Natural killer cell (primary cell): ENCODE measurements at regions not wholly inside any gene's neighbourhood (a gene's known extent, or its start where the extent isn't known, plus 50 kb on each side); places are given as distances from the start of the nearest gene placed in this dataset.

Source experiments
- ATAC-seq, 3 donors: fragments of 150-1000 bp in 2 of 3; fragments of 200-7000 bp in 1 of 3; cut with Tn5 transposase; 1 replicate in 1 of 3; 2 replicates in 2 of 3; pipeline ENCODE4 v1.10.0; 2021; ENCODE audit warnings: mild to moderate bottlenecking in 2 of 3, moderate library complexity in 2 of 3
- DNase-seq, 2 donors: peaks; one replicate each; pipeline versions ENCODE4 v3.0.0 to v3.0.0-alpha.2; 2013 to 2021; ENCODE audit warnings: mixed read lengths in 1 of 2
- H3K27ac ChIP-seq: one replicate; pipeline ENCODE4 v1.5.1; 2013; ENCODE audit warnings: mild to moderate bottlenecking, low read length
- H3K27me3 ChIP-seq: one replicate; pipeline ENCODE4 v1.6.1; 2013; ENCODE audit warnings: low read length; ENCODE audit not compliant: control insufficient read depth, insufficient read depth
- H3K36me3 ChIP-seq: one replicate; pipeline ENCODE4 v1.6.1; 2013; ENCODE audit warnings: low read length; ENCODE audit not compliant: control insufficient read depth, insufficient read depth
- H3K4me1 ChIP-seq: one replicate; pipeline ENCODE4 v1.6.1; 2013; ENCODE audit warnings: low read length; ENCODE audit not compliant: control insufficient read depth, insufficient read depth
- H3K4me3 ChIP-seq: one replicate; pipeline ENCODE4 v1.5.1; 2013; ENCODE audit warnings: low read length
- H3K9me3 ChIP-seq: one replicate; pipeline ENCODE4 v1.6.1; 2013; ENCODE audit warnings: low read length; ENCODE audit not compliant: control insufficient read depth, insufficient read depth
- H3K27ac Mint-ChIP-seq, 2 donors: one replicate each; pipeline ENCODE4 v1.8.0; 2022; ENCODE audit warnings: mild to moderate bottlenecking in 2 of 2, mixed read lengths in 2 of 2, moderate library complexity in 1 of 2
- H3K27me3 Mint-ChIP-seq, 2 donors: one replicate each; pipeline ENCODE4 v1.8.0; 2022; ENCODE audit warnings: low read depth in 2 of 2, mixed read lengths in 2 of 2
- H3K36me3 Mint-ChIP-seq: one replicate; pipeline ENCODE4 v1.8.0; 2022; ENCODE audit warnings: mixed read lengths
- H3K4me1 Mint-ChIP-seq, 2 donors: one replicate each; pipeline ENCODE4 v1.8.0; 2022; ENCODE audit warnings: mixed read lengths in 2 of 2
- H3K4me3 Mint-ChIP-seq: one replicate; pipeline ENCODE4 v1.8.0; 2022; ENCODE audit warnings: mild to moderate bottlenecking, moderate library complexity, mixed read lengths
- H3K9me3 Mint-ChIP-seq, 2 donors: one replicate each; pipeline ENCODE4 v1.8.0; 2022; ENCODE audit warnings: mixed read lengths in 2 of 2
- WGBS: methylation state at CpG from one replicate; pipeline ENCODE4 v1.1.7; 2013; ENCODE audit warnings: missing lambda C conversion rate; ENCODE audit not compliant: insufficient coverage; 5-methylcytosine and 5-hydroxymethylcytosine counted together
- intact Hi-C: fragments of 100-400 bp; cut with micrococcal nuclease; formaldehyde crosslinking; loops from one replicate; pipeline ENCODE4 v1.14.2; 2022
- TF ChIP-seq, protein P1 (sequence below): fragments of 200-600 bp; IDR thresholded peaks from one replicate; pipeline ENCODE4 v1.8.0; 2022; ENCODE audit warnings: antibody characterized with exemption

DNA sequence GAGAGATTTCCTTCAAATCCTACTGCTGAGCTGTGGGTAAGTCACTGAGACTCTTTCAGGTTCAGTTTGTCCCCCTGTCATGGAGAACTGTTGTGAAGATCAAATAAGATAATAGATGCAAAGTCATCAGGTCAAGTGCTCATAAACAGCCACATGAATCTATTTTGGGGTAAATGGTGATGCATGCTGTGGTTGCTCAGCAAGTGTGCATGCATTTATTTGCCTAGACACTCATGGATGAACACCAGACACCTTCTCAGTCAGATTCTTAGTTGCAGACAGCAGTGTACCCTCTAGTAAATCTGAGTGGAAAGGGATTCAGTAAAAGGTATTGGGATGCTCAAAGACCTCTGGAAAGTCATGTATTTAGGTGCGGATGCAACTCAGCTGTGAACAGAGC lies 168.0 kb upstream of the FOXA2 start:
- DNase-seq: no peak
- H3K27me3 Mint-ChIP-seq: no peaks in the 10 kb centered on the region
- no peaks in the 10 kb centered on the region for H3K4me1 Mint-ChIP-seq
- H3K4me1 ChIP-seq: no peaks in the 10 kb centered on the region
- H3K27ac ChIP-seq: no peak overlapping the region
- no peaks in the 10 kb centered on the region for H3K27me3 ChIP-seq
- no peaks in the 10 kb centered on the region for H3K36me3 ChIP-seq
- ATAC-seq: no peak
- no peaks in the 10 kb centered on the region for H3K9me3 Mint-ChIP-seq
- H3K27ac Mint-ChIP-seq: no peak overlapping the region
- no peak overlapping the region for H3K4me3 Mint-ChIP-seq
- H3K36me3 Mint-ChIP-seq: no peaks in the 10 kb centered on the region
- no peaks in the 10 kb centered on the region for H3K9me3 ChIP-seq
- 100% methylated on average over 1 of the region's 1 CpG for WGBS
- H3K4me3 ChIP-seq: no peak overlapping the region
- intact Hi-C loops: no loop called here
- TF ChIP-seq, protein P1, sequence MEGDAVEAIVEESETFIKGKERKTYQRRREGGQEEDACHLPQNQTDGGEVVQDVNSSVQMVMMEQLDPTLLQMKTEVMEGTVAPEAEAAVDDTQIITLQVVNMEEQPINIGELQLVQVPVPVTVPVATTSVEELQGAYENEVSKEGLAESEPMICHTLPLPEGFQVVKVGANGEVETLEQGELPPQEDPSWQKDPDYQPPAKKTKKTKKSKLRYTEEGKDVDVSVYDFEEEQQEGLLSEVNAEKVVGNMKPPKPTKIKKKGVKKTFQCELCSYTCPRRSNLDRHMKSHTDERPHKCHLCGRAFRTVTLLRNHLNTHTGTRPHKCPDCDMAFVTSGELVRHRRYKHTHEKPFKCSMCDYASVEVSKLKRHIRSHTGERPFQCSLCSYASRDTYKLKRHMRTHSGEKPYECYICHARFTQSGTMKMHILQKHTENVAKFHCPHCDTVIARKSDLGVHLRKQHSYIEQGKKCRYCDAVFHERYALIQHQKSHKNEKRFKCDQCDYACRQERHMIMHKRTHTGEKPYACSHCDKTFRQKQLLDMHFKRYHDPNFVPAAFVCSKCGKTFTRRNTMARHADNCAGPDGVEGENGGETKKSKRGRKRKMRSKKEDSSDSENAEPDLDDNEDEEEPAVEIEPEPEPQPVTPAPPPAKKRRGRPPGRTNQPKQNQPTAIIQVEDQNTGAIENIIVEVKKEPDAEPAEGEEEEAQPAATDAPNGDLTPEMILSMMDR: no peak

DNA sequence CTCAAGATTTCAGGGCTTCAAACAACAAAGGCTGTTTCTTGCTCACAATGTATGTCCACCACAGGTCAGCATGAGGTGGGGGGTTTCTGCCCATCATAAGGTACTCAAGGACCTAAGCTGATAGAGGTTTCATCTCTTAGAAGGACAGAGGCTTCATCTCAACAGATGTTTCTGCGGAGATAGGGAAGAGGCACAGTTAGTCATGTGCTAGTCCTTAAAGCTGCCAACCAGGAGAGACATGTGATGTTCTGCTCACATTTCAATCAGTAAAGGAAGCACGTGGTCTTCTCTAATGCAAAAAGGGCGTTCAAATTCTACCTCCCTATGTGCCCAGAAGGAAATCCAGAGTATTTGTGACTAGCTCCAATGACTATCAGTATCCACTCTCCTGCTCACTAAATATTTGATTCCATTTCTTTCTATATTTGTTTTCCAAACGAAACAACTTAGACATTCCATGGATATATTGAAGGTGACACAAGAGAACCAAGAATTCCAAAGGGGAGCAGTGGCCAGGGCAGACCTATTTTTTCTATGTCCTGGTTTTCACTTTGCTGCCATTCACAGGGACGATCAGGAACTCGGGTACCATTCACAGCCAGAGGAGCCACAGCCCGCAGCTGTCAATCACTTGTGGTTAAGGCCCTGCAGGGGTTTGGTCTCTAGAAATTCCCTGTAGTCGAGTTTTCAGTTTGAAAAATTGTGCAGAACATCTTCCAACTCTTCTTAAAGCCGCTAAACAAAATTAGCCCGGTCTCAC lies 173.2 kb upstream of the FOXA2 start:
- no peak overlapping the region for H3K27ac Mint-ChIP-seq
- H3K4me1 ChIP-seq: no peaks in the 10 kb centered on the region
- H3K27me3 ChIP-seq: no peaks in the 10 kb centered on the region
- no peak overlapping the region for H3K4me3 Mint-ChIP-seq
- DNase-seq (no peak), ATAC-seq (no peak)
- no peak overlapping the region for H3K27ac ChIP-seq
- no peaks in the 10 kb centered on the region for H3K36me3 Mint-ChIP-seq
- no peaks in the 10 kb centered on the region for H3K9me3 ChIP-seq
- H3K27me3 Mint-ChIP-seq: peaks cover 0 to 3% of the 10 kb centered on the region in 2 donors
- WGBS: 56% methylated on average over 10 of the region's 10 CpGs
- H3K4me3 ChIP-seq: no peak overlapping the region
- H3K9me3 Mint-ChIP-seq: peaks cover 4 to 5% of the 10 kb centered on the region in 2 donors
- no peaks in the 10 kb centered on the region for H3K4me1 Mint-ChIP-seq
- TF ChIP-seq, protein P1: no peak
- no peaks in the 10 kb centered on the region for H3K36me3 ChIP-seq
- intact Hi-C loops: no loop called here

DNA sequence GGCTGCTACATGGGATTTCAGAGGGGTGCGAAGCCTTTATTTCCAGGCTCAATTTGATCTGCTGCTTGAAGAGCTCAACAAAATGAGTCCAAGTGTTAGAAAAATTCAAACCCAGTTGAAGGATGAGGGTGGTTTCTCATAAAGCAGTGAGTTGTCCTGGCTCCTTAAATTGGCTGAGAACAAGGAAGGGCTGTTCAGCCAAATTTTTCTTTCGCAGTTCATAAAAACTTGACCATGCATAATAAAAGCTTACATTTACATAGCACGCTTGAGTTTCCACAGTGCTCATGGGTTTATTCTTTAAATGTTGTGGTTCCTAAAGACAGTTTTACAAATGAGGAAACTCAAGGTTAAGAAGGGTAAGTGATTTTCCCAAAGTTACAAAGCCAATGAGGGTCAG lies 174.4 kb upstream of the FOXA2 start:
- Histone ChIP-seq H3K36me3 (no peaks in the 10 kb centered on the region), H3K9me3 (no peaks in the 10 kb centered on the region), H3K4me1 (no peaks in the 10 kb centered on the region), H3K4me3 (no peak overlapping the region), H3K27me3 (no peaks in the 10 kb centered on the region), H3K27ac (no peak overlapping the region)
- intact Hi-C loops: no loop called here
- Mint-ChIP-seq H3K27ac (no peak overlapping the region), H3K4me3 (no peak overlapping the region), H3K4me1 (no peaks in the 10 kb centered on the region), H3K9me3 (peaks cover 4 to 5% of the 10 kb centered on the region in 2 donors), H3K36me3 (no peaks in the 10 kb centered on the region), H3K27me3 (peaks cover 0 to 3% of the 10 kb centered on the region in 2 donors)
- WGBS: 78% methylated on average over 3 of the region's 3 CpGs
- TF ChIP-seq, protein P1: no peak
- no peak for DNase-seq
- no peak for ATAC-seq
